GM12878 (cell line): ENCODE measurements at regions not wholly inside any gene's neighbourhood (a gene's known extent, or its start where the extent isn't known, plus 50 kb on each side); places are given as distances from the start of the nearest gene placed in this dataset.

Experiments used
- ATAC-seq: fragments of 200-7000 bp; cut with Tn5 transposase; 3 replicates; pipeline ENCODE4 v1.9.1; 2020; ENCODE audit warnings: mild to moderate bottlenecking, moderate library complexity
- BruUV-seq: library from RNA; stranded (reverse); fragments of 400-500 nt; replicated peaks from 2 replicates; lab custom pipeline; 2021; lab: Mats Ljungman, UMichigan
- CTCF ChIA-PET: fragments of 300-600 bp; sonication (Branson Sonifier 250); formaldehyde crosslinking; extraction: SDS; loops from one replicate; lab custom pipeline; 2021; ENCODE audit warnings: inconsistent platforms; lab: Yijun Ruan, JAX
- POLR2A ChIA-PET: fragments of 350-600 bp; formaldehyde crosslinking; extraction: SDS; loops from one replicate; lab custom pipeline; 2021; ENCODE audit warnings: inconsistent platforms; lab: Charles Lee
- RAD21 ChIA-PET: fragments of 300-600 bp; sonication (Branson Sonifier 250); formaldehyde crosslinking; loops from one replicate; lab custom pipeline; 2023; ENCODE audit warnings: antibody characterized with exemption; ENCODE audit not compliant: unreplicated experiment; lab: Charles Lee
- SMC1A ChIA-PET: fragments of 300-600 bp; sonication (Branson Sonifier 250); formaldehyde crosslinking; loops from one replicate; lab custom pipeline; 2023; ENCODE audit not compliant: unreplicated experiment, uncharacterized antibody; lab: Charles Lee
- DNase-seq: peaks from one replicate; pipeline ENCODE4 v3.0.0-alpha.2; 2011; ENCODE audit warnings: low read depth, low spot score
- FAIRE-seq: peaks from 3 replicates; lab custom pipeline; 2011; peaks lifted over from hg19 to GRCh38; lab: Jason Lieb, UNC
- H2AFZ ChIP-seq: 2 replicates; pipeline ENCODE4 v1.6.0; 2011; ENCODE audit warnings: low read depth, low read length, control low read depth; ENCODE audit not compliant: control insufficient read depth
- H3K27ac ChIP-seq: 2 replicates; pipeline ENCODE4 v1.5.1; 2011; ENCODE audit warnings: control low read depth; ENCODE audit not compliant: control insufficient read depth, insufficient read depth
- H3K27me3 ChIP-seq, 2 experiments: replicated peaks in 1 of 2; 2 replicates each; pipeline versions ENCODE4 v1.6.0 to v1.6.1; 2011; ENCODE audit warnings: low read length in 1 of 2; ENCODE audit not compliant: control insufficient read depth in 2 of 2, insufficient read depth in 2 of 2
- H3K36me3 ChIP-seq, 2 experiments: 2 replicates each; pipeline ENCODE4 v1.5.1; 2011; ENCODE audit warnings: low read length in 1 of 2; ENCODE audit not compliant: control insufficient read depth in 2 of 2, insufficient read depth in 2 of 2
- H3K4me1 ChIP-seq: 2 replicates; pipeline ENCODE4 v1.6.1; 2011; ENCODE audit warnings: mild to moderate bottlenecking, low read length, moderate library complexity, mixed read lengths; ENCODE audit not compliant: control insufficient read depth, insufficient read depth
- H3K4me2 ChIP-seq: 2 replicates; pipeline ENCODE4 v1.6.0; 2011; ENCODE audit warnings: control low read depth; ENCODE audit not compliant: control insufficient read depth, insufficient read depth
- H3K4me3 ChIP-seq: fragments of 200-600 bp; sonication (generic); 2 replicates; pipeline ENCODE4 v1.5.1; 2016
- H3K79me2 ChIP-seq: 2 replicates; pipeline ENCODE4 v1.6.0; 2011; ENCODE audit warnings: low read length; ENCODE audit not compliant: control insufficient read depth, insufficient read depth
- H3K9ac ChIP-seq: 2 replicates; pipeline ENCODE4 v1.8.0; 2011; ENCODE audit warnings: low read length, control low read depth, mixed read lengths; ENCODE audit not compliant: control insufficient read depth, insufficient read depth
- H3K9me3 ChIP-seq: replicated peaks from 3 replicates; pipeline ENCODE4 v1.5.1; 2011; ENCODE audit warnings: mild to moderate bottlenecking, low read length; ENCODE audit not compliant: control insufficient read depth, insufficient read depth
- H4K20me1 ChIP-seq: 2 replicates; pipeline ENCODE4 v1.6.0; 2011; ENCODE audit not compliant: control insufficient read depth, insufficient read depth
- ASH2L ChIP-seq: fragments of 300-600, 200-600 bp; sonication (generic); IDR thresholded peaks from 2 replicates; pipeline ENCODE4 v1.6.1; 2017; ENCODE audit warnings: low read depth, mild to moderate bottlenecking, borderline replicate concordance
- BMI1 ChIP-seq: fragments of 450-650 bp; IDR thresholded peaks from 2 replicates; pipeline ENCODE4 v1.6.1; 2016; ENCODE audit warnings: mild to moderate bottlenecking, moderate library complexity, borderline replicate concordance
- CTCF ChIP-seq, 3 experiments: IDR thresholded peaks in 2 of 3; conservative IDR thresholded peaks in 1 of 3; 2 replicates each; pipeline ENCODE4 v1.5.1; 2011; ENCODE audit warnings: low read depth in 3 of 3, low read length in 3 of 3, mild to moderate bottlenecking in 3 of 3, control low read depth in 2 of 3, moderate library complexity in 2 of 3, inconsistent platforms in 1 of 3, mixed read lengths in 1 of 3; ENCODE audit not compliant: control insufficient read depth in 2 of 3, insufficient read depth in 1 of 3; ENCODE audit errors: extremely low read depth in 1 of 3
- PKNOX1 ChIP-seq: fragments of 450-650 bp; IDR thresholded peaks from 2 replicates; pipeline ENCODE4 v1.6.1; 2016; ENCODE audit warnings: mild to moderate bottlenecking
- SUZ12 ChIP-seq: fragments of 200-600 bp; sonication (generic); IDR thresholded peaks from one replicate; pipeline ENCODE4 v1.6.1; 2018; ENCODE audit warnings: antibody characterized with exemption, mild to moderate bottlenecking; ENCODE audit not compliant: unreplicated experiment
- WGBS: methylation state at CpG from one replicate; pipeline ENCODE4 v1.1.6; 2016; ENCODE audit warnings: low lambda C conversion rate; ENCODE audit not compliant: insufficient replicate concordance, insufficient coverage; ENCODE audit errors: missing lambda C conversion rate; 5-methylcytosine and 5-hydroxymethylcytosine counted together
- in situ Hi-C: fragments of 300-500 bp; cut with MboI; formaldehyde crosslinking; loops from 9 replicates; pipeline ENCODE4 v1.14.3; 2018; ENCODE audit warnings: mixed read lengths
- intact Hi-C: fragments of 100-400 bp; cut with micrococcal nuclease; formaldehyde crosslinking; loops from one replicate; pipeline ENCODE4 v1.14.2; 2022; ENCODE audit not compliant: unreplicated experiment
- TF ChIP-seq, protein P1 (sequence below): IDR thresholded peaks from 2 replicates; pipeline ENCODE4 v1.6.1; 2012; ENCODE audit warnings: improper control_type of control experiment, low read depth, low read length; ENCODE audit not compliant: insufficient replicate concordance

DNA sequence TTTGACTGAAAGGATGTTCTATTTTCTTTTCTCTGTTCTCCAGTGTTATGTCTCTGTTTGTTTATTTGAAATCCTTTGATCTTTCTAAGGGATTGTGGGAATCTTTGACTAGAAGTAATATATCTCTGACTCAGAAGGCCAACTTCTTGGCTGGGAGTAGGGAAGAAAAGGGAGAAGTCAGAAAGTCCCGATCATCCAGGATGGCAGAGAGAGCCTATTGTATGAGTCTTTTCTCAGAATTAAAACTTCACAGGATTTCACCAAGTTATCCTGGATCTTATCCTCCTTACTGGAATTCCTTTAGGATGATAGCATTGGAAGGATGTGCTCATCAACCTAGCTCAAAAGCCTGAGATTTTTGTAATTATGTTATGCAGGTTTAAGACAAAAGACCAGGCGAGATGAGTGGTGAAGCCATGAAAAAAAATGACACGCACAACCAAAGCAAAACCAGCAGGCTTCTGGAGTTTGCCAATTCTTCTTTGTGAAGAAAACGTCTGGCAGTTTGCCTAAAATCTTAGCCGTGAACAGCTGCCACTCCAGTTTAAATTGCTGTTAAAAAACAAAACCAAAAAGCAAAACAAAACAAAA is 383.6 kb upstream of the SMIM21 start:
- Histone ChIP-seq H3K79me2 (no peaks in the 10 kb centered on the region), H2AFZ (no peak overlapping the region), H3K4me2 (no peak overlapping the region), H3K9ac (no peak overlapping the region), H3K4me1 (no peaks in the 10 kb centered on the region), H3K4me3 (no peak overlapping the region), H3K36me3 (no peaks in the 10 kb centered on the region), H3K9me3 (no peaks in the 10 kb centered on the region), H3K27ac (no peak overlapping the region), H4K20me1 (no peaks in the 10 kb centered on the region), H3K27me3 (no peaks in the 10 kb centered on the region)
- no TSS peak for BruUV-seq
- no peak for ATAC-seq
- SMC1A ChIA-PET: no interaction called here
- 16% methylated on average over 5 of the region's 5 CpGs for WGBS
- no peak for DNase-seq
- TF ChIP-seq SUZ12: no peak
- no peak for TF ChIP-seq PKNOX1
- TF ChIP-seq CTCF (IDR thresholded peaks at IDR 0.05 in 2 of 3, conservative IDR thresholded peaks at IDR 0.05 in 1 of 3; ENCODE audit: control insufficient read depth in 2 of 3, extremely low read depth in 1 of 3, insufficient read depth in 1 of 3, low read depth in 3 of 3, low read length in 3 of 3): no peak
- no peak for TF ChIP-seq BMI1
- TF ChIP-seq, protein P1, sequence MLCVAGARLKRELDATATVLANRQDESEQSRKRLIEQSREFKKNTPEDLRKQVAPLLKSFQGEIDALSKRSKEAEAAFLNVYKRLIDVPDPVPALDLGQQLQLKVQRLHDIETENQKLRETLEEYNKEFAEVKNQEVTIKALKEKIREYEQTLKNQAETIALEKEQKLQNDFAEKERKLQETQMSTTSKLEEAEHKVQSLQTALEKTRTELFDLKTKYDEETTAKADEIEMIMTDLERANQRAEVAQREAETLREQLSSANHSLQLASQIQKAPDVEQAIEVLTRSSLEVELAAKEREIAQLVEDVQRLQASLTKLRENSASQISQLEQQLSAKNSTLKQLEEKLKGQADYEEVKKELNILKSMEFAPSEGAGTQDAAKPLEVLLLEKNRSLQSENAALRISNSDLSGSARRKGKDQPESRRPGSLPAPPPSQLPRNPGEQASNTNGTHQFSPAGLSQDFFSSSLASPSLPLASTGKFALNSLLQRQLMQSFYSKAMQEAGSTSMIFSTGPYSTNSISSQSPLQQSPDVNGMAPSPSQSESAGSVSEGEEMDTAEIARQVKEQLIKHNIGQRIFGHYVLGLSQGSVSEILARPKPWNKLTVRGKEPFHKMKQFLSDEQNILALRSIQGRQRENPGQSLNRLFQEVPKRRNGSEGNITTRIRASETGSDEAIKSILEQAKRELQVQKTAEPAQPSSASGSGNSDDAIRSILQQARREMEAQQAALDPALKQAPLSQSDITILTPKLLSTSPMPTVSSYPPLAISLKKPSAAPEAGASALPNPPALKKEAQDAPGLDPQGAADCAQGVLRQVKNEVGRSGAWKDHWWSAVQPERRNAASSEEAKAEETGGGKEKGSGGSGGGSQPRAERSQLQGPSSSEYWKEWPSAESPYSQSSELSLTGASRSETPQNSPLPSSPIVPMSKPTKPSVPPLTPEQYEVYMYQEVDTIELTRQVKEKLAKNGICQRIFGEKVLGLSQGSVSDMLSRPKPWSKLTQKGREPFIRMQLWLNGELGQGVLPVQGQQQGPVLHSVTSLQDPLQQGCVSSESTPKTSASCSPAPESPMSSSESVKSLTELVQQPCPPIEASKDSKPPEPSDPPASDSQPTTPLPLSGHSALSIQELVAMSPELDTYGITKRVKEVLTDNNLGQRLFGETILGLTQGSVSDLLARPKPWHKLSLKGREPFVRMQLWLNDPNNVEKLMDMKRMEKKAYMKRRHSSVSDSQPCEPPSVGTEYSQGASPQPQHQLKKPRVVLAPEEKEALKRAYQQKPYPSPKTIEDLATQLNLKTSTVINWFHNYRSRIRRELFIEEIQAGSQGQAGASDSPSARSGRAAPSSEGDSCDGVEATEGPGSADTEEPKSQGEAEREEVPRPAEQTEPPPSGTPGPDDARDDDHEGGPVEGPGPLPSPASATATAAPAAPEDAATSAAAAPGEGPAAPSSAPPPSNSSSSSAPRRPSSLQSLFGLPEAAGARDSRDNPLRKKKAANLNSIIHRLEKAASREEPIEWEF: no peak
- TF ChIP-seq ASH2L: no peak
- RAD21 ChIA-PET: no interaction called here
- no peak for FAIRE-seq
- POLR2A ChIA-PET: no interaction called here
- CTCF ChIA-PET: no interaction called here
- intact Hi-C loops (no loop called here), in situ Hi-C loops (no loop called here)
